NCI-H1694 treated with DMSO at 0.1 percent for 48 hours (cell line): ENCODE measurements at regions not wholly inside any gene's neighbourhood (a gene's known extent, or its start where the extent isn't known, plus 50 kb on each side); places are given as distances from the start of the nearest gene placed in this dataset.
"Not testable (repeated sequence)": the region's sequence is repeated elsewhere in the genome, so short reads cannot be mapped to it uniquely, and the experiment has no call there.

Experiments used
- DNase-seq: peaks from one replicate; lab custom pipeline; 2025; lab: John Stamatoyannopoulos, UW

- DNase-seq: no peak
These were observed 350.1 kb upstream of the ADAMTS9 start for GRCh38 chr3:65037861-65038260.

GRCh38 chr3:65035246-65035645, 347.4 kb upstream of the ADAMTS9 start:
- no peak for DNase-seq

GRCh38 chr3:65033576-65033975, 345.8 kb upstream of the ADAMTS9 start:
- no peak for DNase-seq

GRCh38 chr3:65030847-65031463, 343.2 kb upstream of the ADAMTS9 start:
- no peak for DNase-seq

GRCh38 chr3:65030014-65030627, 342.3 kb upstream of the ADAMTS9 start:
- no peak for DNase-seq

- no peak for DNase-seq
These were observed 341.3 kb upstream of the ADAMTS9 start for GRCh38 chr3:65029130-65029529.

- DNase-seq: no peak
These were observed 340.2 kb upstream of the ADAMTS9 start for GRCh38 chr3:65028024-65028423.

- no peak for DNase-seq
These were observed 339.5 kb upstream of the ADAMTS9 start for GRCh38 chr3:65027335-65027734.

GRCh38 chr3:65026151-65026550, 338.4 kb upstream of the ADAMTS9 start:
- DNase-seq: no peak

GRCh38 chr3:65024148-65024547, 336.3 kb upstream of the ADAMTS9 start:
- no peak for DNase-seq

- DNase-seq: no peak
These were observed 332.7 kb upstream of the ADAMTS9 start for GRCh38 chr3:65020281-65021160.

- no peak for DNase-seq
These were observed 331.7 kb upstream of the ADAMTS9 start for GRCh38 chr3:65019443-65020055.

GRCh38 chr3:65018801-65019200, 331.0 kb upstream of the ADAMTS9 start:
- no peak for DNase-seq

GRCh38 chr3:65017359-65017758, 329.6 kb upstream of the ADAMTS9 start:
- DNase-seq: no peak

GRCh38 chr3:65015711-65016110, 327.9 kb upstream of the ADAMTS9 start:
- no peak for DNase-seq

GRCh38 chr3:65013053-65013452, 325.3 kb upstream of the ADAMTS9 start:
- DNase-seq: no peak

- no peak for DNase-seq
These were observed 318.5 kb upstream of the ADAMTS9 start for GRCh38 chr3:65006300-65006739.

GRCh38 chr3:65005486-65005885, 317.7 kb upstream of the ADAMTS9 start:
- no peak for DNase-seq

GRCh38 chr3:65004795-65005295, 317.0 kb upstream of the ADAMTS9 start:
- no peak for DNase-seq

GRCh38 chr3:65004306-65004705, 316.5 kb upstream of the ADAMTS9 start:
- no peak for DNase-seq

- not testable (repeated sequence) for DNase-seq
These were observed 313.3 kb upstream of the ADAMTS9 start for GRCh38 chr3:65001119-65001518.

- no peak for DNase-seq
These were observed 310.5 kb upstream of the ADAMTS9 start for GRCh38 chr3:64998317-64998716.
